Endodermal cell (in vitro differentiated cells): ENCODE measurements at regions not wholly inside any gene's neighbourhood (a gene's known extent, or its start where the extent isn't known, plus 50 kb on each side); places are given as distances from the start of the nearest gene placed in this dataset.

Source experiments
- DNase-seq: peaks from one replicate; pipeline ENCODE4 v3.0.0-alpha.2; 2017
- H3K27ac ChIP-seq: 2 replicates; pipeline ENCODE4 v1.5.1; 2013; ENCODE audit warnings: mild to moderate bottlenecking, low read depth, low read length, moderate library complexity
- H3K27me3 ChIP-seq: 2 replicates; pipeline ENCODE4 v1.6.1; 2013; ENCODE audit warnings: mild to moderate bottlenecking, low read length, moderate library complexity; ENCODE audit not compliant: insufficient read depth, control insufficient read depth, poor library complexity, severe bottlenecking
- H3K36me3 ChIP-seq: 2 replicates; pipeline ENCODE4 v1.7.0; 2013; ENCODE audit warnings: mild to moderate bottlenecking, low read length, moderate library complexity; ENCODE audit not compliant: control insufficient read depth, insufficient read depth
- H3K4me1 ChIP-seq: one replicate; pipeline ENCODE4 v1.7.0; 2013; ENCODE audit warnings: low read length; ENCODE audit not compliant: control insufficient read depth, insufficient read depth
- H3K4me3 ChIP-seq: 2 replicates; pipeline ENCODE4 v1.5.1; 2013; ENCODE audit warnings: mild to moderate bottlenecking, low read length, moderate library complexity
- H3K9ac ChIP-seq: 2 replicates; pipeline ENCODE4 v1.6.1; 2013; ENCODE audit warnings: mild to moderate bottlenecking, low read length, moderate library complexity; ENCODE audit not compliant: poor library complexity, severe bottlenecking; ENCODE audit errors: extremely low read depth
- H3K9me3 ChIP-seq: 2 replicates; pipeline ENCODE4 v1.6.1; 2013; ENCODE audit warnings: mild to moderate bottlenecking, low read length, moderate library complexity; ENCODE audit not compliant: control insufficient read depth
- H3K27ac Mint-ChIP-seq: 2 replicates; pipeline ENCODE4 v1.8.0; 2020; ENCODE audit warnings: mixed read lengths
- H3K27me3 Mint-ChIP-seq: 2 replicates; pipeline ENCODE4 v1.8.0; 2021; ENCODE audit warnings: mild to moderate bottlenecking, mixed read lengths; ENCODE audit not compliant: insufficient read depth
- H3K36me3 Mint-ChIP-seq: 2 replicates; pipeline ENCODE4 v1.8.0; 2020; ENCODE audit warnings: low read depth, mixed read lengths
- H3K4me1 Mint-ChIP-seq: 2 replicates; pipeline ENCODE4 v1.8.0; 2020; ENCODE audit warnings: mixed read lengths
- H3K4me3 Mint-ChIP-seq: 2 replicates; pipeline ENCODE4 v1.8.0; 2020; ENCODE audit warnings: mild to moderate bottlenecking, moderate library complexity, mixed read lengths
- H3K9me3 Mint-ChIP-seq: 2 replicates; pipeline ENCODE4 v1.8.0; 2020; ENCODE audit warnings: mild to moderate bottlenecking, mixed read lengths
- WGBS, 2 experiments: methylation state at CpG; one replicate each; pipeline versions ENCODE4 v1.1.5 to v1.1.7; 2013; ENCODE audit warnings: missing lambda C conversion rate in 2 of 2, mixed read lengths in 1 of 2; ENCODE audit not compliant: insufficient coverage in 1 of 2, insufficient read length in 1 of 2; 5-methylcytosine and 5-hydroxymethylcytosine counted together
- TF ChIP-seq, protein P1 (sequence below): fragments of 200-600 bp; sonication (generic); conservative IDR thresholded peaks from 2 replicates; pipeline ENCODE4 v1.5.0; 2021; ENCODE audit warnings: antibody characterized with exemption, mild to moderate bottlenecking

DNA sequence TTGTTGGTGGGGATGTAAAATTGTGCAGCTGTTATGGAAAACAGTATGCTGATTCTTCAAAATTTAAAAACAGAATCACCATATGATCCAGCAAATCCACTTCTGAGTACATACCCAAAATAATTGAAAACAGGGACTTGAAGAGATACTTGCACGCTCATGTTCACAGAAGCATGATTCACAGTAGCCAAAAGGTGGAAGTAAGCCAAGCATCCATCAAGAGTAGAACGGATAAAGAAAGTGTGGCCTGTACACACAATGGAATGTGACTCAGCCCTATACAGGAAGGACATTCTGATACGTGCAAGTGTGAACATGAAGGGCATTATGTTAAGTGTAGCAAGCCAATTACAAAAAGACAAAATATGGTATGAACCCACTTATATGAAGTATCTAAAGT is 696.7 kb upstream of the CELF2 start:
- H3K9me3 Mint-ChIP-seq = no peaks in the 10 kb centered on the region

DNA sequence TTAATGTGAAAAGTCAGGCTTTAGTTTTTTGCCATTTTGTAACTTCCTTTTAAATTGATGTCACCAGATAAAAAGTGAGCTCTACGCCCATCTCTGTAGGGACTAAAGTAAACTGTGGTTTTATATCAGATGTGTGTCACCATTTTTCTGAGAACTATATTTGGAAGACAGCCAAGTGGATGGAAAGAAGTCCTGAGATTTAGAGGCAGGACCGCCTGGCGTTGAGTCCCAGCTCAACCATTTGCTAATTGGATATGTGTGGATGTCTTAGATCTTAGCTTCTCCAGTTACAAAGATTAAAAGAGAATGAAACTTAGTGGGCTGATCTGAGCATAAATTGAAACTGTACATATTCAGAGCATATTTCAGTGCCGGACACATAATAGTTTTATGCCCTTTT is 691.6 kb upstream of the CELF2 start:
- Histone ChIP-seq H3K27ac (no peak overlapping the region), H3K9ac (no peak overlapping the region), H3K27me3 (no peaks in the 10 kb centered on the region), H3K4me1 (no peaks in the 10 kb centered on the region), H3K9me3 (no peaks in the 10 kb centered on the region), H3K36me3 (no peaks in the 10 kb centered on the region), H3K4me3 (no peak overlapping the region)
- Mint-ChIP-seq H3K27ac (no peak overlapping the region), H3K27me3 (no peaks in the 10 kb centered on the region), H3K4me1 (no peaks in the 10 kb centered on the region), H3K9me3 (no peaks in the 10 kb centered on the region), H3K36me3 (no peaks in the 10 kb centered on the region), H3K4me3 (no peak overlapping the region)
- TF ChIP-seq, protein P1, sequence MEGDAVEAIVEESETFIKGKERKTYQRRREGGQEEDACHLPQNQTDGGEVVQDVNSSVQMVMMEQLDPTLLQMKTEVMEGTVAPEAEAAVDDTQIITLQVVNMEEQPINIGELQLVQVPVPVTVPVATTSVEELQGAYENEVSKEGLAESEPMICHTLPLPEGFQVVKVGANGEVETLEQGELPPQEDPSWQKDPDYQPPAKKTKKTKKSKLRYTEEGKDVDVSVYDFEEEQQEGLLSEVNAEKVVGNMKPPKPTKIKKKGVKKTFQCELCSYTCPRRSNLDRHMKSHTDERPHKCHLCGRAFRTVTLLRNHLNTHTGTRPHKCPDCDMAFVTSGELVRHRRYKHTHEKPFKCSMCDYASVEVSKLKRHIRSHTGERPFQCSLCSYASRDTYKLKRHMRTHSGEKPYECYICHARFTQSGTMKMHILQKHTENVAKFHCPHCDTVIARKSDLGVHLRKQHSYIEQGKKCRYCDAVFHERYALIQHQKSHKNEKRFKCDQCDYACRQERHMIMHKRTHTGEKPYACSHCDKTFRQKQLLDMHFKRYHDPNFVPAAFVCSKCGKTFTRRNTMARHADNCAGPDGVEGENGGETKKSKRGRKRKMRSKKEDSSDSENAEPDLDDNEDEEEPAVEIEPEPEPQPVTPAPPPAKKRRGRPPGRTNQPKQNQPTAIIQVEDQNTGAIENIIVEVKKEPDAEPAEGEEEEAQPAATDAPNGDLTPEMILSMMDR = no peak
- DNase-seq = no peak
- 96 to 97% methylated on average over 4 of the region's 4 CpGs for WGBS, 2 experiments

More for the DNA sequence above, 696.7 kb upstream of the CELF2 start:
- Mint-ChIP-seq H3K36me3 (no peaks in the 10 kb centered on the region), H3K27me3 (no peaks in the 10 kb centered on the region), H3K27ac (no peak overlapping the region), H3K4me3 (no peak overlapping the region), H3K4me1 (no peaks in the 10 kb centered on the region)
- no peaks in the 10 kb centered on the region for H3K36me3 ChIP-seq
- H3K4me1 ChIP-seq = no peaks in the 10 kb centered on the region
- H3K27ac ChIP-seq = no peak overlapping the region
- no peak overlapping the region for H3K4me3 ChIP-seq
- no peak overlapping the region for H3K9ac ChIP-seq
- TF ChIP-seq, protein P1 = no peak
- 90 to 96% methylated on average over 3 of the region's 3 CpGs for WGBS, 2 experiments
- no peaks in the 10 kb centered on the region for H3K27me3 ChIP-seq
- no peaks in the 10 kb centered on the region for H3K9me3 ChIP-seq
- DNase-seq = no peak

DNA sequence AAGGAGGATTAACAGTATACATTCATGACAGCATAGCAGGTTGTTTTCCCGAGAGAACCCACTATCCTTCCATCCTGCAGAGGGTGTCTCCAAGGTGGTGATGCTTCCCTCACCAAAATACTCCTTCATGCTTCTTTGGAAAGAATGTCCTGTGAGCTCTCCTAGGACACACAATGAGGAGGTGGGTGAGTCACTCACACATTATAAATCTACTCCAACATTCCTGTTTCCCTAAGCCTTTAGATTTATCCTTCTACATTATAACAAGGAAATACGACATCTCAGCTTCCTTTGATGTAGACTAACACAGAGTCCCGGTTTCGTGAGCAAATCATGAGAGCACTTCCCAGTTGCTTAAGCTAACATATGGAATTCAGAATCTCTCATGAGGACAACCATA is 689.7 kb upstream of the CELF2 start:
- TF ChIP-seq, protein P1 = no peak
- Histone ChIP-seq H3K36me3 (no peaks in the 10 kb centered on the region), H3K27ac (no peak overlapping the region), H3K4me3 (no peak overlapping the region), H3K4me1 (no peaks in the 10 kb centered on the region), H3K9me3 (no peaks in the 10 kb centered on the region), H3K9ac (no peak overlapping the region), H3K27me3 (no peaks in the 10 kb centered on the region)
- Mint-ChIP-seq H3K36me3 (no peaks in the 10 kb centered on the region), H3K4me3 (no peak overlapping the region), H3K27me3 (no peaks in the 10 kb centered on the region), H3K9me3 (no peaks in the 10 kb centered on the region), H3K27ac (no peak overlapping the region), H3K4me1 (no peaks in the 10 kb centered on the region)
- DNase-seq = no peak
- WGBS, 2 experiments = 94 to 100% methylated on average over 4 of the region's 4 CpGs
